ENCODE measurements at regions not wholly inside any gene's neighbourhood (a gene's known extent, or its start where the extent isn't known, plus 50 kb on each side); places are given as distances from the start of the nearest gene placed in this dataset.

- no peak overlapping the region for H3K4me3 ChIP-seq (ENCODE audit: low read depth, low read length)
- DNase-seq (ENCODE audit: low read depth): no peak
- in situ Hi-C loops (cut with HindIII; ENCODE audit: low sequenced_read_pairs): no loop called here
- TF ChIP-seq CTCF (IDR thresholded peaks at IDR 0.05; ENCODE audit: low read depth, low read length, missing control alignments): no peak
Measured at GRCh38 chr5:42878550-42878949, 66.9 kb upstream of the SELENOP start.

GRCh38 chr5:42878041-42878440 lies 66.3 kb upstream of the SELENOP start:
- no peak for DNase-seq (ENCODE audit: low read depth)
- H3K4me3 ChIP-seq (ENCODE audit: low read depth, low read length): no peak overlapping the region
- in situ Hi-C loops (cut with HindIII; ENCODE audit: low sequenced_read_pairs): no loop called here
- no peak for TF ChIP-seq CTCF (IDR thresholded peaks at IDR 0.05; ENCODE audit: low read depth, low read length, missing control alignments)

- TF ChIP-seq CTCF (IDR thresholded peaks at IDR 0.05; ENCODE audit: low read depth, low read length, missing control alignments): no peak
- DNase-seq (ENCODE audit: low read depth): no peak
- in situ Hi-C loops (cut with HindIII; ENCODE audit: low sequenced_read_pairs): no loop called here
- no peak overlapping the region for H3K4me3 ChIP-seq (ENCODE audit: low read depth, low read length)
Measured at GRCh38 chr5:42877431-42877830, 65.7 kb upstream of the SELENOP start.

- H3K4me3 ChIP-seq (ENCODE audit: low read depth, low read length): no peak overlapping the region
- DNase-seq (ENCODE audit: low read depth): no peak
- in situ Hi-C loops (cut with HindIII; ENCODE audit: low sequenced_read_pairs): no loop called here
- no peak for TF ChIP-seq CTCF (IDR thresholded peaks at IDR 0.05; ENCODE audit: low read depth, low read length, missing control alignments)
Measured at GRCh38 chr5:42876375-42876844, 64.7 kb upstream of the SELENOP start.

GRCh38 chr5:42875785-42876374 lies 64.2 kb upstream of the SELENOP start:
- H3K4me3 ChIP-seq (ENCODE audit: low read depth, low read length): no peak overlapping the region
- no peak for TF ChIP-seq CTCF (IDR thresholded peaks at IDR 0.05; ENCODE audit: low read depth, low read length, missing control alignments)
- in situ Hi-C loops (cut with HindIII; ENCODE audit: low sequenced_read_pairs): no loop called here
- DNase-seq (ENCODE audit: low read depth): no peak

- in situ Hi-C loops (cut with HindIII; ENCODE audit: low sequenced_read_pairs): no loop called here
- H3K4me3 ChIP-seq (ENCODE audit: low read depth, low read length): no peak overlapping the region
- no peak for DNase-seq (ENCODE audit: low read depth)
- TF ChIP-seq CTCF (IDR thresholded peaks at IDR 0.05; ENCODE audit: low read depth, low read length, missing control alignments): no peak
Measured at GRCh38 chr5:42875211-42875610, 63.5 kb upstream of the SELENOP start.

All from astrocyte of the cerebellum (primary cell).